IMR-90 (cell line): ENCODE measurements at regions not wholly inside any gene's neighbourhood (a gene's known extent, or its start where the extent isn't known, plus 50 kb on each side); places are given as distances from the start of the nearest gene placed in this dataset.

Experiments used
- ATAC-seq: fragments of 200-7000 bp; cut with Tn5 transposase; 2 replicates; pipeline ENCODE4 v1.9.1; 2020; ENCODE audit warnings: low read depth, mild to moderate bottlenecking, moderate library complexity
- BruUV-seq: library from RNA; stranded (reverse); fragments of 400-500 nt; replicated peaks from 2 replicates; lab custom pipeline; 2021; lab: Mats Ljungman, UMichigan
- CTCF ChIA-PET: fragments of 300-600 bp; formaldehyde crosslinking; extraction: SDS; loops from one replicate; lab custom pipeline; 2021; ENCODE audit warnings: antibody characterized with exemption; lab: Yijun Ruan, JAX
- POLR2A ChIA-PET: fragments of 300-600 bp; sonication (Branson Sonifier 250); formaldehyde crosslinking; loops from one replicate; lab custom pipeline; 2022; ENCODE audit warnings: antibody characterized with exemption; ENCODE audit not compliant: unreplicated experiment; lab: Charles Lee
- DNase-seq: peaks from one replicate; pipeline ENCODE4 v3.0.0; 2013
- H2AFZ ChIP-seq: replicated peaks from 2 replicates; pipeline ENCODE3; 2013; ENCODE audit warnings: low read length, mild to moderate bottlenecking; ENCODE audit not compliant: poor library complexity
- H2AK5ac ChIP-seq: 2 replicates; pipeline ENCODE4 v1.6.1; 2013; ENCODE audit warnings: low read depth, low read length, inconsistent platforms
- H2AK9ac ChIP-seq: replicated peaks from 2 replicates; pipeline ENCODE3; 2013; ENCODE audit warnings: mild to moderate bottlenecking, low read depth, low read length, moderate library complexity; ENCODE audit not compliant: poor library complexity
- H2BK120ac ChIP-seq: 2 replicates; pipeline ENCODE4 v1.6.1; 2013; ENCODE audit warnings: low read depth, low read length, inconsistent platforms
- H2BK15ac ChIP-seq: 3 replicates; pipeline ENCODE4 v1.6.1; 2013; ENCODE audit warnings: low read depth, low read length, inconsistent platforms
- H2BK20ac ChIP-seq: 2 replicates; pipeline ENCODE4 v1.6.1; 2013; ENCODE audit warnings: low read depth, mild to moderate bottlenecking, inconsistent platforms, low read length, moderate library complexity
- H2BK5ac ChIP-seq: 2 replicates; pipeline ENCODE4 v1.6.1; 2013; ENCODE audit warnings: mild to moderate bottlenecking, low read depth, low read length, inconsistent platforms; ENCODE audit not compliant: poor library complexity, severe bottlenecking
- H3K14ac ChIP-seq: replicated peaks from 2 replicates; pipeline ENCODE4 v1.6.1; 2013; ENCODE audit warnings: low read depth, low read length, inconsistent platforms
- H3K18ac ChIP-seq: 2 replicates; pipeline ENCODE4 v1.6.1; 2013; ENCODE audit warnings: low read depth, low read length, control low read depth
- H3K23ac ChIP-seq: 2 replicates; pipeline ENCODE4 v1.6.1; 2013; ENCODE audit warnings: low read depth, low read length, inconsistent platforms
- H3K27ac ChIP-seq: 2 replicates; pipeline ENCODE4 v1.5.1; 2013; ENCODE audit warnings: mild to moderate bottlenecking, control low read depth, low read length; ENCODE audit not compliant: insufficient read depth
- H3K27me3 ChIP-seq: 2 replicates; pipeline ENCODE4 v1.6.1; 2013; ENCODE audit warnings: low read length; ENCODE audit not compliant: control insufficient read depth, insufficient read depth
- H3K36me3 ChIP-seq: 2 replicates; pipeline ENCODE4 v1.6.1; 2013; ENCODE audit warnings: low read length, mixed read lengths; ENCODE audit not compliant: control insufficient read depth, insufficient read depth
- H3K4ac ChIP-seq: 2 replicates; pipeline ENCODE4 v1.6.1; 2013; ENCODE audit warnings: low read depth, low read length, inconsistent platforms
- H3K4me1 ChIP-seq: 2 replicates; pipeline ENCODE4 v1.6.1; 2013; ENCODE audit warnings: low read length, mixed read lengths; ENCODE audit not compliant: control insufficient read depth, insufficient read depth
- H3K4me2 ChIP-seq: 2 replicates; pipeline ENCODE4 v1.6.1; 2013; ENCODE audit warnings: low read depth, mild to moderate bottlenecking, control low read depth, low read length, moderate library complexity
- H3K4me3 ChIP-seq: 2 replicates; pipeline ENCODE4 v1.5.1; 2013; ENCODE audit warnings: low read depth, mild to moderate bottlenecking, control low read depth, low read length, moderate library complexity; ENCODE audit not compliant: insufficient read depth
- H3K56ac ChIP-seq: 2 replicates; pipeline ENCODE4 v1.6.1; 2013; ENCODE audit warnings: low read length, inconsistent platforms; ENCODE audit not compliant: insufficient read depth; ENCODE audit errors: extremely low read depth
- H3K79me1 ChIP-seq, 2 experiments: 2 replicates each; pipeline ENCODE4 v1.6.1; 2013; ENCODE audit warnings: low read length in 2 of 2, inconsistent platforms in 1 of 2, low read depth in 1 of 2
- H3K9ac ChIP-seq: 2 replicates; pipeline ENCODE4 v1.6.1; 2013; ENCODE audit warnings: low read depth, low read length, control low read depth
- H3K9me1 ChIP-seq: 2 replicates; pipeline ENCODE4 v1.6.1; 2013; ENCODE audit warnings: low read length, inconsistent platforms; ENCODE audit not compliant: insufficient read depth
- H3K9me3 ChIP-seq: 2 replicates; pipeline ENCODE4 v1.6.1; 2013; ENCODE audit warnings: low read length; ENCODE audit not compliant: control insufficient read depth, insufficient read depth
- H4K20me1 ChIP-seq: 2 replicates; pipeline ENCODE4 v1.6.1; 2013; ENCODE audit warnings: low read length, inconsistent platforms; ENCODE audit not compliant: insufficient read depth
- H4K5ac ChIP-seq: 2 replicates; pipeline ENCODE4 v1.6.1; 2013; ENCODE audit warnings: mild to moderate bottlenecking, low read depth, low read length, control low read depth
- H4K8ac ChIP-seq, 2 experiments: 2 replicates each; pipeline ENCODE4 v1.6.1; 2013; ENCODE audit warnings: low read depth in 2 of 2, low read length in 2 of 2, control low read depth in 1 of 2, inconsistent platforms in 1 of 2
- H4K91ac ChIP-seq: 2 replicates; pipeline ENCODE4 v1.6.1; 2013; ENCODE audit warnings: low read depth, low read length, inconsistent platforms; ENCODE audit not compliant: insufficient read depth
- BHLHE40 ChIP-seq: fragments of 150-350 bp; IDR thresholded peaks from 2 replicates; pipeline ENCODE4 v1.6.1; 2016; ENCODE audit warnings: mild to moderate bottlenecking, low read depth, low read length
- CEBPB ChIP-seq: IDR thresholded peaks from 2 replicates; pipeline ENCODE4 v1.6.1; 2012; ENCODE audit warnings: low read depth, low read length, improper control_type of control experiment
- CHD1 ChIP-seq: IDR thresholded peaks from 2 replicates; pipeline ENCODE4 v1.6.1; 2012; ENCODE audit warnings: low read depth, low read length, improper control_type of control experiment
- FOS ChIP-seq: fragments of 150-350 bp; IDR thresholded peaks from 2 replicates; pipeline ENCODE4 v1.6.1; 2016; ENCODE audit warnings: low read depth, low read length
- MAFK ChIP-seq: IDR thresholded peaks from 2 replicates; pipeline ENCODE4 v1.6.1; 2012; ENCODE audit warnings: low read depth, low read length, improper control_type of control experiment
- MAZ ChIP-seq: IDR thresholded peaks from 2 replicates; pipeline ENCODE4 v1.6.1; 2012; ENCODE audit warnings: low read depth, mild to moderate bottlenecking, low read length, improper control_type of control experiment, moderate library complexity, borderline replicate concordance
- MXI1 ChIP-seq: IDR thresholded peaks from 2 replicates; pipeline ENCODE4 v1.6.1; 2012; ENCODE audit warnings: low read depth, mild to moderate bottlenecking, low read length, moderate library complexity, borderline replicate concordance
- NFE2L2 ChIP-seq: fragments of 150-350 bp; IDR thresholded peaks from 2 replicates; pipeline ENCODE4 v1.6.1; 2016; ENCODE audit warnings: low read depth, mild to moderate bottlenecking, low read length
- POLR2A ChIP-seq: IDR thresholded peaks from 2 replicates; pipeline ENCODE4 v1.6.1; 2012; ENCODE audit warnings: mild to moderate bottlenecking, low read depth, low read length
- RAD21 ChIP-seq: IDR thresholded peaks from 2 replicates; pipeline ENCODE4 v1.6.1; 2012; ENCODE audit warnings: low read length, improper control_type of control experiment
- RCOR1 ChIP-seq: IDR thresholded peaks from 2 replicates; pipeline ENCODE4 v1.6.1; 2012; ENCODE audit warnings: mild to moderate bottlenecking, low read length, improper control_type of control experiment; ENCODE audit not compliant: insufficient replicate concordance
- RFX5 ChIP-seq: IDR thresholded peaks from 2 replicates; pipeline ENCODE4 v1.8.0; 2012; ENCODE audit warnings: low read depth, mild to moderate bottlenecking, low read length, moderate library complexity
- SMC3 ChIP-seq: fragments of 150-350 bp; IDR thresholded peaks from 2 replicates; pipeline ENCODE4 v1.6.1; 2016; ENCODE audit warnings: low read depth, mild to moderate bottlenecking, antibody characterized with exemption, low read length, moderate library complexity
- WGBS, 2 experiments: methylation state at CpG; one replicate each; pipeline versions ENCODE4 v1.1.5 to v1.1.7; 2013; ENCODE audit warnings: missing lambda C conversion rate in 2 of 2; ENCODE audit not compliant: insufficient read length in 1 of 2; ENCODE audit errors: extremely low coverage in 2 of 2; 5-methylcytosine and 5-hydroxymethylcytosine counted together
- dilution Hi-C: fragments of 300-500 bp; cut with HindIII; formaldehyde crosslinking; loops from one replicate; pipeline ENCODE4 v1.14.3; 2018; ENCODE audit warnings: low sequenced_read_pairs; ENCODE audit not compliant: unreplicated experiment
- in situ Hi-C: fragments of 300-500 bp; cut with MboI; formaldehyde crosslinking; loops from 3 replicates; pipeline ENCODE4 v1.14.3; 2019; ENCODE audit warnings: low sequenced_read_pairs, inconsistent platforms, mixed read lengths
- intact Hi-C: fragments of 100-400 bp; cut with micrococcal nuclease; formaldehyde crosslinking; loops from 2 replicates; pipeline ENCODE4 v1.10.0; 2022
- TF ChIP-seq, protein P1 (sequence below): fragments of 150-350 bp; IDR thresholded peaks from 2 replicates; pipeline ENCODE4 v1.6.1; 2016; ENCODE audit warnings: low read depth, mild to moderate bottlenecking, low read length, moderate library complexity, borderline replicate concordance
- TF ChIP-seq, protein P2 (sequence below): conservative IDR thresholded peaks from 2 replicates; pipeline ENCODE4 v1.5.1; 2012; ENCODE audit warnings: mild to moderate bottlenecking, low read depth, low read length, improper control_type of control experiment
- TF ChIP-seq, protein P3 (sequence below): fragments of 150-350 bp; IDR thresholded peaks from 2 replicates; pipeline ENCODE4 v1.6.1; 2017; ENCODE audit warnings: mild to moderate bottlenecking, antibody characterized with exemption, low read length, low read depth

DNA sequence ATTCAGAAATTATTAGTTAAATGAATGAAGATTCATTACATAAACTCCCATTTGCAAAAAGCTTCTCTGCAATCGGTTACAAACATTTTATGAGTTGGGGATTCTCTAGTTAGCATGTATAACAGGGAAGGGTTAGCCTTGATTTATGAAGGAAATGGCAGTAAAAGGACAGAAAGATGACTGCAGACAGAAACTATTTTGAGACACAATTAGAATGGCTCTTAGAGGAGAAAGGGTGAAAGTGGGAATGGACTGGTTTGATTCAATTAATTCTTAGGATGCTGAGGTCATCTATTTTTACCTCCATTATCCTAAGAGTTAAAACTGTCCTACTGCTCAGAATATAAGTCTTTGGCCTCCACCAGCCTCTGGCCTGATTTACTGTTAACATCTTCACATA is 250.8 kb upstream of the DLGAP1 start:
- Histone ChIP-seq H3K79me1 (no peaks in the 10 kb centered on the region), H3K18ac (no peak overlapping the region), H3K9me3 (0 out of 2 replicates have a peak, but pooled peaks cover 5% of the 10 kb centered on the region), H3K4me2 (no peak overlapping the region), H4K8ac (no peak overlapping the region), H3K36me3 (no peaks in the 10 kb centered on the region), H3K4me1 (no peaks in the 10 kb centered on the region), H2AFZ (no peak overlapping the region), H3K4me3 (no peak overlapping the region), H3K4ac (no peak overlapping the region), H2BK20ac (no peak overlapping the region), H3K9ac (no peak overlapping the region), H3K27ac (no peak overlapping the region), H3K27me3 (no peaks in the 10 kb centered on the region), H2BK120ac (no peak overlapping the region), H4K5ac (no peak overlapping the region), H3K23ac (no peak overlapping the region), H3K9me1 (no peaks in the 10 kb centered on the region), H2BK15ac (no peak overlapping the region), H4K91ac (no peak overlapping the region), H3K14ac (no peak overlapping the region), H2BK5ac (no peak overlapping the region), H4K20me1 (no peaks in the 10 kb centered on the region), H3K56ac (no peak overlapping the region), H2AK9ac (no peak overlapping the region), H2AK5ac (no peak overlapping the region)
- no peak for ATAC-seq
- POLR2A ChIA-PET = no interaction called here
- CTCF ChIA-PET = interaction anchor here (0.6 kb wide), 1 partner anchor 36 kb away, joined by 4 read pairs; no protein-coding TSS in a partner anchor
- TF ChIP-seq MAZ (no peak), CHD1 (no peak), POLR2A (no peak), CEBPB (no peak), RAD21 (no peak), NFE2L2 (no peak), SMC3 (no peak), FOS (no peak), MXI1 (no peak), BHLHE40 (no peak), RCOR1 (no peak), MAFK (no peak), RFX5 (no peak)
- TF ChIP-seq, protein P1, sequence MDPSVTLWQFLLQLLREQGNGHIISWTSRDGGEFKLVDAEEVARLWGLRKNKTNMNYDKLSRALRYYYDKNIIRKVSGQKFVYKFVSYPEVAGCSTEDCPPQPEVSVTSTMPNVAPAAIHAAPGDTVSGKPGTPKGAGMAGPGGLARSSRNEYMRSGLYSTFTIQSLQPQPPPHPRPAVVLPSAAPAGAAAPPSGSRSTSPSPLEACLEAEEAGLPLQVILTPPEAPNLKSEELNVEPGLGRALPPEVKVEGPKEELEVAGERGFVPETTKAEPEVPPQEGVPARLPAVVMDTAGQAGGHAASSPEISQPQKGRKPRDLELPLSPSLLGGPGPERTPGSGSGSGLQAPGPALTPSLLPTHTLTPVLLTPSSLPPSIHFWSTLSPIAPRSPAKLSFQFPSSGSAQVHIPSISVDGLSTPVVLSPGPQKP = no peak
- TF ChIP-seq, protein P2, sequence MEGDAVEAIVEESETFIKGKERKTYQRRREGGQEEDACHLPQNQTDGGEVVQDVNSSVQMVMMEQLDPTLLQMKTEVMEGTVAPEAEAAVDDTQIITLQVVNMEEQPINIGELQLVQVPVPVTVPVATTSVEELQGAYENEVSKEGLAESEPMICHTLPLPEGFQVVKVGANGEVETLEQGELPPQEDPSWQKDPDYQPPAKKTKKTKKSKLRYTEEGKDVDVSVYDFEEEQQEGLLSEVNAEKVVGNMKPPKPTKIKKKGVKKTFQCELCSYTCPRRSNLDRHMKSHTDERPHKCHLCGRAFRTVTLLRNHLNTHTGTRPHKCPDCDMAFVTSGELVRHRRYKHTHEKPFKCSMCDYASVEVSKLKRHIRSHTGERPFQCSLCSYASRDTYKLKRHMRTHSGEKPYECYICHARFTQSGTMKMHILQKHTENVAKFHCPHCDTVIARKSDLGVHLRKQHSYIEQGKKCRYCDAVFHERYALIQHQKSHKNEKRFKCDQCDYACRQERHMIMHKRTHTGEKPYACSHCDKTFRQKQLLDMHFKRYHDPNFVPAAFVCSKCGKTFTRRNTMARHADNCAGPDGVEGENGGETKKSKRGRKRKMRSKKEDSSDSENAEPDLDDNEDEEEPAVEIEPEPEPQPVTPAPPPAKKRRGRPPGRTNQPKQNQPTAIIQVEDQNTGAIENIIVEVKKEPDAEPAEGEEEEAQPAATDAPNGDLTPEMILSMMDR = no peak
- TF ChIP-seq, protein P3, sequence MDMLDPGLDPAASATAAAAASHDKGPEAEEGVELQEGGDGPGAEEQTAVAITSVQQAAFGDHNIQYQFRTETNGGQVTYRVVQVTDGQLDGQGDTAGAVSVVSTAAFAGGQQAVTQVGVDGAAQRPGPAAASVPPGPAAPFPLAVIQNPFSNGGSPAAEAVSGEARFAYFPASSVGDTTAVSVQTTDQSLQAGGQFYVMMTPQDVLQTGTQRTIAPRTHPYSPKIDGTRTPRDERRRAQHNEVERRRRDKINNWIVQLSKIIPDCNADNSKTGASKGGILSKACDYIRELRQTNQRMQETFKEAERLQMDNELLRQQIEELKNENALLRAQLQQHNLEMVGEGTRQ = no peak
- no peak for DNase-seq
- in situ Hi-C loops (no loop called here), intact Hi-C loops (no loop called here), dilution Hi-C loops (no loop called here)
- no CpG with 5 or more reads among the region's 1 CpG for WGBS, 2 experiments
- no TSS peak for BruUV-seq
